ENCODE measurements at regions not wholly inside any gene's neighbourhood (a gene's known extent, or its start where the extent isn't known, plus 50 kb on each side); places are given as distances from the start of the nearest gene placed in this dataset.

GRCh38 chr2:16546128-16546754 is 119.4 kb downstream of the CYRIA start:
- Histone ChIP-seq H3K9me3 (no peaks in the 10 kb centered on the region), H3K27ac (no peak overlapping the region), H3K4me1 (no peaks in the 10 kb centered on the region), H3K36me3 (ENCODE audit: low read depth, missing control alignments) (no peaks in the 10 kb centered on the region), H3K4me3 (no peak overlapping the region), H3K27me3 (no peaks in the 10 kb centered on the region)
- no peak for TF ChIP-seq POLR2A (IDR thresholded peaks at IDR 0.05)
- TF ChIP-seq, protein P1, sequence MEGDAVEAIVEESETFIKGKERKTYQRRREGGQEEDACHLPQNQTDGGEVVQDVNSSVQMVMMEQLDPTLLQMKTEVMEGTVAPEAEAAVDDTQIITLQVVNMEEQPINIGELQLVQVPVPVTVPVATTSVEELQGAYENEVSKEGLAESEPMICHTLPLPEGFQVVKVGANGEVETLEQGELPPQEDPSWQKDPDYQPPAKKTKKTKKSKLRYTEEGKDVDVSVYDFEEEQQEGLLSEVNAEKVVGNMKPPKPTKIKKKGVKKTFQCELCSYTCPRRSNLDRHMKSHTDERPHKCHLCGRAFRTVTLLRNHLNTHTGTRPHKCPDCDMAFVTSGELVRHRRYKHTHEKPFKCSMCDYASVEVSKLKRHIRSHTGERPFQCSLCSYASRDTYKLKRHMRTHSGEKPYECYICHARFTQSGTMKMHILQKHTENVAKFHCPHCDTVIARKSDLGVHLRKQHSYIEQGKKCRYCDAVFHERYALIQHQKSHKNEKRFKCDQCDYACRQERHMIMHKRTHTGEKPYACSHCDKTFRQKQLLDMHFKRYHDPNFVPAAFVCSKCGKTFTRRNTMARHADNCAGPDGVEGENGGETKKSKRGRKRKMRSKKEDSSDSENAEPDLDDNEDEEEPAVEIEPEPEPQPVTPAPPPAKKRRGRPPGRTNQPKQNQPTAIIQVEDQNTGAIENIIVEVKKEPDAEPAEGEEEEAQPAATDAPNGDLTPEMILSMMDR (IDR thresholded peaks at IDR 0.05), result no peak
- DNase-seq, result no peak
- 56 to 61% methylated on average over 2 of the region's 2 CpGs for WGBS, 2 donors
- intact Hi-C loops (cut with DNase I; ENCODE audit: low total_unique reads), result no loop called here

- WGBS, 2 donors, result 71% methylated on average over 3 of the region's 3 CpGs
- Histone ChIP-seq H3K4me1 (no peaks in the 10 kb centered on the region), H3K4me3 (no peak overlapping the region), H3K36me3 (ENCODE audit: low read depth, missing control alignments) (no peaks in the 10 kb centered on the region), H3K27me3 (no peaks in the 10 kb centered on the region), H3K9me3 (no peaks in the 10 kb centered on the region), H3K27ac (no peak overlapping the region)
- TF ChIP-seq, protein P1 (IDR thresholded peaks at IDR 0.05), result no peak
- no peak for TF ChIP-seq POLR2A (IDR thresholded peaks at IDR 0.05)
- intact Hi-C loops (cut with DNase I; ENCODE audit: low total_unique reads), result no loop called here
- no peak for DNase-seq
These were observed 126.9 kb downstream of the CYRIA start for GRCh38 chr2:16538707-16539106.

GRCh38 chr2:16537347-16537746 is 128.3 kb downstream of the CYRIA start:
- intact Hi-C loops (cut with DNase I; ENCODE audit: low total_unique reads), result no loop called here
- no peak for TF ChIP-seq POLR2A (IDR thresholded peaks at IDR 0.05)
- TF ChIP-seq, protein P1 (IDR thresholded peaks at IDR 0.05), result no peak
- no peaks in the 10 kb centered on the region for H3K36me3 ChIP-seq (ENCODE audit: low read depth, missing control alignments)
- H3K4me3 ChIP-seq, result no peak overlapping the region
- no peak overlapping the region for H3K27ac ChIP-seq
- no peaks in the 10 kb centered on the region for H3K27me3 ChIP-seq
- no peaks in the 10 kb centered on the region for H3K9me3 ChIP-seq
- WGBS, 2 donors, result 89 to 93% methylated on average over 5 of the region's 5 CpGs
- no peak for DNase-seq
- H3K4me1 ChIP-seq, result no peaks in the 10 kb centered on the region

GRCh38 chr2:16526193-16526592 is 139.4 kb downstream of the CYRIA start:
- H3K36me3 ChIP-seq (ENCODE audit: low read depth, missing control alignments), result no peaks in the 10 kb centered on the region
- 81 to 89% methylated on average over 1 of the region's 1 CpG for WGBS, 2 donors
- no peaks in the 10 kb centered on the region for H3K9me3 ChIP-seq
- intact Hi-C loops (cut with DNase I; ENCODE audit: low total_unique reads), result no loop called here
- TF ChIP-seq, protein P1 (IDR thresholded peaks at IDR 0.05), result no peak
- TF ChIP-seq POLR2A (IDR thresholded peaks at IDR 0.05), result no peak
- no peaks in the 10 kb centered on the region for H3K27me3 ChIP-seq
- no peak for DNase-seq
- H3K4me3 ChIP-seq, result no peak overlapping the region
- no peaks in the 10 kb centered on the region for H3K4me1 ChIP-seq
- H3K27ac ChIP-seq, result no peak overlapping the region

DNA sequence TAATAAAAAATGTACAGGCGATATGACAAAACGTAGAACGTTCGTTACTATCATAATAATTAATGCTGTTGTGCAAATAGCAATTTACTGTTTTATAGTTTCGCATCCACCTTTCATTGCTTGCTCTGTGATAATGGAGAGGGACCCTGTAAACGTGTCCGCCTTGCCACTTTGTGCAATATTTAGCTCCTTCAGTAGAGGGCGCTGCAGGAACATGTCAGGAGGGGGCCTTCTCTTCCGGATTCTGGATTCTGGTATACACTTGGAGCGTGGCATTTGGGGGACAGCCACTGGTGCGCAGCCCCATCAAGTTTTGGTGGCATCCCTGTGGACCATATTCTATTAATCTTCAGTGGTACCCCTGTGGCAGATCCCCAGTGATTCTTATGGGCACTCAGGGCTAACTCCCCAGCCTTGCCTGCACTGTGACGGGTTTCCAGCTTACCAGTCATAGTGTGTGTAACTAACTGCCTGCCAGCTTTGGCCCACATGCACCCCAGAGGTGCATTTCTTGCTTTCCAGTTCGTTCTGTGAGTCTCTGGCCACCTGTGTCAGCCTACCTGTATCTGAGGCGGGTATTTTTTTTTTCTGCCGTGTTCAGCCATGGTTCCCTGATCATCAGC is 140.3 kb downstream of the CYRIA start:
- Histone ChIP-seq H3K36me3 (ENCODE audit: low read depth, missing control alignments) (no peaks in the 10 kb centered on the region), H3K9me3 (no peaks in the 10 kb centered on the region), H3K4me3 (peak overlapping the region in 1 of 2 donors; percentile 17), H3K27me3 (no peaks in the 10 kb centered on the region), H3K4me1 (no peaks in the 10 kb centered on the region), H3K27ac (no peak overlapping the region)
- DNase-seq, result peak; percentile 70
- intact Hi-C loops (cut with DNase I; ENCODE audit: low total_unique reads), result no loop called here
- WGBS, 2 donors, result 63 to 69% methylated on average over 15 of the region's 15 CpGs
- TF ChIP-seq, protein P1 (IDR thresholded peaks at IDR 0.05), result peak in 2 of 3 experiments; percentile 43 to 44
- no peak for TF ChIP-seq POLR2A (IDR thresholded peaks at IDR 0.05)
